A673 (cell line): ENCODE measurements at regions not wholly inside any gene's neighbourhood (a gene's known extent, or its start where the extent isn't known, plus 50 kb on each side); places are given as distances from the start of the nearest gene placed in this dataset.

Source experiments
- BruUV-seq: library from RNA; stranded (reverse); fragments of 400-500 nt; replicated peaks from 2 replicates; lab custom pipeline; 2021; lab: Mats Ljungman, UMichigan
- CTCF ChIA-PET: fragments of 300-600 bp; sonication (Branson Sonifier 250); formaldehyde crosslinking; loops from one replicate; lab custom pipeline; 2022; ENCODE audit warnings: antibody characterized with exemption; lab: Charles Lee
- POLR2A ChIA-PET: fragments of 300-600 bp; sonication (Branson Sonifier 250); formaldehyde crosslinking; loops from one replicate; lab custom pipeline; 2022; ENCODE audit warnings: antibody characterized with exemption; ENCODE audit not compliant: low non-redundant PET; lab: Charles Lee
- DNase-seq: peaks from one replicate; pipeline ENCODE4 v3.0.0-alpha.2; 2015; ENCODE audit warnings: low spot score
- H3K27ac ChIP-seq: fragments of 200-600 bp; sonication (generic); 2 replicates; pipeline ENCODE4 v1.5.1; 2016; ENCODE audit warnings: mixed run types, low read depth, mild to moderate bottlenecking, mixed read lengths, antibody characterized with exemption, low read length; ENCODE audit not compliant: poor library complexity, severe bottlenecking
- H3K27me3 ChIP-seq: fragments of 200-600 bp; sonication (generic); replicated peaks from 2 replicates; pipeline ENCODE4 v1.6.1; 2017; ENCODE audit warnings: mixed run types, low read depth, mild to moderate bottlenecking, mixed read lengths, antibody characterized with exemption, low read length; ENCODE audit not compliant: insufficient read depth, poor library complexity
- H3K36me3 ChIP-seq: fragments of 200-600 bp; sonication (generic); 2 replicates; pipeline ENCODE4 v1.6.1; 2016; ENCODE audit warnings: mixed run types, mild to moderate bottlenecking, mixed read lengths, antibody characterized with exemption, low read length; ENCODE audit not compliant: insufficient read depth, poor library complexity, severe bottlenecking
- H3K4me1 ChIP-seq: fragments of 200-600 bp; sonication (generic); 2 replicates; pipeline ENCODE4 v1.6.1; 2017; ENCODE audit warnings: mixed run types, mild to moderate bottlenecking, mixed read lengths, antibody characterized with exemption, low read length; ENCODE audit not compliant: insufficient read depth, poor library complexity, severe bottlenecking
- H3K4me3 ChIP-seq: fragments of 200-600 bp; sonication (generic); 2 replicates; pipeline ENCODE4 v1.5.1; 2016; ENCODE audit warnings: low read depth, mixed run types, mild to moderate bottlenecking, mixed read lengths, low read length; ENCODE audit not compliant: poor library complexity, severe bottlenecking
- H3K9me3 ChIP-seq: fragments of 200-600 bp; sonication (generic); 2 replicates; pipeline ENCODE4 v1.6.1; 2016; ENCODE audit warnings: mixed run types, low read depth, mild to moderate bottlenecking, mixed read lengths, antibody characterized with exemption, low read length; ENCODE audit not compliant: poor library complexity, severe bottlenecking
- CTCF ChIP-seq: fragments of 300-800, 200-600 bp; sonication (generic); conservative IDR thresholded peaks from 2 replicates; pipeline ENCODE4 v1.5.1; 2017; ENCODE audit warnings: low read depth, mild to moderate bottlenecking, antibody characterized with exemption, low read length, moderate library complexity, mixed read lengths
- EZH2 ChIP-seq: fragments of 200-600 bp; sonication (generic); IDR thresholded peaks from 2 replicates; pipeline ENCODE4 v1.6.1; 2017; ENCODE audit warnings: borderline replicate concordance, low read depth, mild to moderate bottlenecking, mixed read lengths, antibody characterized with exemption, low read length; ENCODE audit not compliant: poor library complexity, severe bottlenecking
- intact Hi-C: fragments of 100-400 bp; cut with micrococcal nuclease; formaldehyde crosslinking; loops from one replicate; pipeline ENCODE4 v1.10.0; 2022; ENCODE audit not compliant: unreplicated experiment

GRCh38 chr11:116065191-116065895, 561.1 kb upstream of the CADM1 start:
- intact Hi-C loops, result no loop called here
- no peak for DNase-seq
- Histone ChIP-seq H3K27me3 (no peaks in the 10 kb centered on the region), H3K9me3 (no peaks in the 10 kb centered on the region), H3K4me3 (no peak overlapping the region), H3K27ac (no peak overlapping the region), H3K4me1 (no peaks in the 10 kb centered on the region), H3K36me3 (no peaks in the 10 kb centered on the region)
- BruUV-seq, result no TSS peak
- CTCF ChIA-PET, result no interaction called here
- TF ChIP-seq EZH2 (no peak), CTCF (no peak)
- POLR2A ChIA-PET, result no interaction called here

- peaks cover 13% of the 10 kb centered on the region for H3K27me3 ChIP-seq
- ChIA-PET CTCF (no interaction called here), POLR2A (no interaction called here)
- no peak overlapping the region for H3K4me3 ChIP-seq
- no TSS peak for BruUV-seq
- no peak overlapping the region for H3K27ac ChIP-seq
- DNase-seq, result no peak
- H3K36me3 ChIP-seq, result no peaks in the 10 kb centered on the region
- no peaks in the 10 kb centered on the region for H3K9me3 ChIP-seq
- TF ChIP-seq CTCF (no peak), EZH2 (no peak)
- intact Hi-C loops, result no loop called here
- H3K4me1 ChIP-seq, result no peaks in the 10 kb centered on the region
Measured at GRCh38 chr11:116062490-116063171, 558.4 kb upstream of the CADM1 start.

- intact Hi-C loops, result no loop called here
- Histone ChIP-seq H3K36me3 (no peaks in the 10 kb centered on the region), H3K4me3 (no peak overlapping the region), H3K27ac (no peak overlapping the region), H3K4me1 (no peaks in the 10 kb centered on the region), H3K9me3 (no peaks in the 10 kb centered on the region), H3K27me3 (peaks cover 13% of the 10 kb centered on the region)
- no peak for TF ChIP-seq EZH2
- no TSS peak for BruUV-seq
- POLR2A ChIA-PET, result no interaction called here
- CTCF ChIA-PET, result no interaction called here
- no peak for DNase-seq
Measured at GRCh38 chr11:116062129-116062489, 557.9 kb upstream of the CADM1 start.
